MV-4-11 (cell line): ENCODE measurements at regions not wholly inside any gene's neighbourhood (a gene's known extent, or its start where the extent isn't known, plus 50 kb on each side); places are given as distances from the start of the nearest gene placed in this dataset.
"Not testable (repeated sequence)": the region's sequence is repeated elsewhere in the genome, so short reads cannot be mapped to it uniquely, and the experiment has no call there.

Source experiments
- DNase-seq: peaks from one replicate; lab custom pipeline; 2025; lab: John Stamatoyannopoulos, UW

DNA sequence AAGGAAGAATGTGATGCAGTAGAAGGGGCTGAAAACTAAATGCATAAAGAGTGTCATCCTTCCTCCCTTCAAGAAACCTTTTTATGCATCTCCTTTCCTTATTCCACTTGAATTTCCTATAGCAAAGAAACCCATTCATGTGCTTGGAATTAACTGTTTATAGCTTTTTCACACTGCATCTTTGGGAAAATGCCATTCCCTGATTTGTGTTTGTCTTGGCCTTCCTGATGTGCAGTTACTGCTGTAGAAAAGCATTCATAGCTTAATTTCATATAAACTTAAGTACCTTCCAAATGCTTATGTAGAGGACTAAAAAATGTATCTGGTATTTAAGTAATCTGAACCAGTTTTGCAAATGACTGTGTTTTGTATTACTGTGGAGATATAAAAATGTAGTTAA is 61.8 kb downstream of the SDR9C7 start:
- no peak for DNase-seq

DNA sequence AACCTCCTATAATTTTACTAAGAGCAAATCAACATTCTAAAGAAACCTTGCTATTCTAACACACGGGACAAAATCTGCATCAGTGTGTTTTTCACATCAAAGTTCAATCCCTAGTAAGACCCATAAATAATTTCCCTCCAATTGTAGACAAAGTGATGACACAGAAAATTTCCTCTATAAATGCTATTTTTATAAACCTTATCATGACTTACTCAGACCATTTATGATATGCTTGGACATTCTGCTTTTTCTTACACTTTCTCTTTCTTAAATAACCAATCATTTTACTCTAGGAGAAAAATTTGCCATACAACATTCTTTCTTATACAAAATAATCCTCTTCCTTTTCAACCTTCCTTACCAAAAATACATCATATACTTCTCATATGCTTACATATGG is 67.0 kb downstream of the SDR9C7 start:
- no peak for DNase-seq

DNA sequence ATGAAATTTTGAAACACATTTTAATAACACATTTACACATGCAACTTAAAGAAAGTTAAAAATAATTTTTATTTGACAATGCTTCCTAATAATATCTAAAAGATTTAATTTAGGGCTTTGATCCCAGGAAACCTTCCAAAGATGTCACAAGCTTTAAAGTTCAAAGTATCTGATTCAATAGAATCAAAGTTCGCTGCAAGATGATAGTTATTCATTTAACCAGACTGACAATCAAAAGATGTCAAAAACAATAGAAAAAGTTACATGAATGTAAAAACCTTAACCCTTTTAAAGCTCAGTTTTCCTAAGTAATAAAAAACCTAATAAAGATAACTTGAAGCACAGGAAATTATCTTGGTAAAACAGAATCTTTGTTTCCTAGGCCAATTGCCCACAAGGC is 67.7 kb downstream of the SDR9C7 start:
- no peak for DNase-seq

DNA sequence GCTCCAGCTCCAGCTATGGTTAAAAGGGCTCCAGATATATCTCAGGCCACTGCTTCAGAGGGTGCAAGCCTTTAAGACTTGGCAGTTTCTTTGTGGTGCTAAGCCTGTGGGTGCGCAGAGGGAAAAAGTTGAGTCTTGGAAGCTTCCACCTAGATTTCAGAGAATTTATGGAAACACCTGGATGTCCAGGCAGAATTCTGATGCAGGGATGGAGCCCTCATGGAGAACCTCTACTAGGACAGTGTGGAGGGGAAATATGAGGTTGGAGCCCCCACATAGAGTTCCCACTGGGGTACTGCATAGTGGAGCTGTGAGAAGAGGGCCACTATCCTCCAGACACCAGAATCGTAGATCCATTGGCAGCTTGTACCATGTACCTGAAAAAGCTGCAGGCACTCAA is 69.9 kb downstream of the SDR9C7 start:
- no peak for DNase-seq

DNA sequence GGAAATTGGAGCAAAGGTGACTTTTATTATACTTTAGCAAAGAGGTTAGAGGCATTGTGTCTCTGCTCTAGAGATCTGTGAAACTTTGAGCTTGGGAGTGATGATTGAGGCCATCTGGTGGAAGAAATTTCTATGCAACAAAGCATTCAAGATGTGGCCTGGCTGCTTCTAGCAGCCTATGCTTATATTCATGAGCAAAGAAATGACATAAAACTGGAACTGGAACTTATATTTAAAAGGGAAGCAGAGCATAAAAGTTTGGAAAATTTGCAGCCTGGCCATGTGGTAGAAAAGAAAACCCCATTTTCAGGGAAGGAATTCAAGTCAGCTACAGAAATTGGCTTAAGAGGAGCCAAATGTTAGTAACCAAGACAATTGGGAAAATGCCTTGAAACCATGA is 70.4 kb downstream of the SDR9C7 start:
- DNase-seq, result no peak

DNA sequence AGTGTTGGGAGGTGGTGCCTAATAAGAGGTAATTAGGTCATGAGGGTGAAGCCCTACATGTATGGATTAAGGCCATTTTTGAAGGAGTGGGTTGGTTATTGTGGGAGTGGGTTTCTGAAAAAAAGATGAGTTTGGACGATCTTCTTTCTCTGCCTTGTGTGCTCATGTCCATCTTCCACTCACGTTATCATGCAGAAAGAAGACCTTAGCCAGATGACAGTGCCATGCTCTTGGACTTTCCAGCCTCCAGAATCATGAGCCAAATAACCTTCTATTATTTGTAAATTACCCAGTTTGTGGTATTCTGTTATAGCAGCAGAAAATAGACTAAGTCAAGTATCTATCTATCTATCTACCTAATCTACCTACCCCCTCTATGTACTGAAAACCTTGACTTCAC is 71.9 kb downstream of the SDR9C7 start:
- no peak for DNase-seq

DNA sequence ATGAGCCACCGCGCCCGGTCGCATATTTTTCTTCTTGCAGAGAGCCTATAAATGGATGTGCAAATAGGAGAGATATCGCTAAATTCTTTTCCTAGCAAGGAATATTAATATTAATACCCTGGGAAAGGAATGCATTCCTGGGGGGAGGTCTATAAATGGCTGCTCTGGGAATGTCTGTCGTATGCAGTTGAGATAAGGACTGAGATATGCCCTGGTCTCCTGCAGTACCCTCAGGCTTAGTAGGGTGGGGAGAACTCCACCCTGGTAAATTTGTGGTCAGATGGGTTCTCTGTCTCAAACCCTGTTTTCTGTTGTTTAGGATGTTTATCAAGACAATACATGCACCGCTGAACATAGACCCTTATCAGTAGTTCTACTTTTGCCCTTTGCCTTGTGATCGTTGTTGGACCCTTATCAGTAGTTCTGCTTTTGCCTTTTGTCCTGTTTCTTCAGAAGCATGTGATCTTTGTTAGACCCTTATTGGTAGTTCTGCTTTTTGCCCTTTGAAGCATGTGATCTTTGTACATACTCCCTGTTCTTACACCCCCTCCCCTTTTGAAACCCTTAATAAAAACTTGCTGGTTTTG is 80.7 kb downstream of the SDR9C7 start:
- DNase-seq, result not testable (repeated sequence)

DNA sequence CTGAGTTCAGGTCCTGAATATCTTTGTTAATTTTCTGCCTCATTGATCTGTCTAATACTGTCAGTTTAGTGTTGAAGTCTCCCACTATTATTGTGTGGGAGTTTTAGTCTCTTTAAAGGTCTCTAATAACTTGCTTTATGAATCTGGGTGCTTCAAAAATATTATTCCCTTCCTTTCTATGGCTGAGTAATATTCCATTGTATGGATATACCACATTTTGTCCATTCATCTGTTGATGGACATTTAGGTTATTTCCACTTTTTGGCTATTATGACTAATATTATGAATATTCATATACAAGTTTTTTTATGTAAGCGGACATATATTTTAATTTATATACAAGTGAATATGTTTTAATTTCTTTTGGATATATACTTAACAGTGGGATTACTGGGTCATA is 82.7 kb downstream of the SDR9C7 start:
- DNase-seq, result no peak

DNA sequence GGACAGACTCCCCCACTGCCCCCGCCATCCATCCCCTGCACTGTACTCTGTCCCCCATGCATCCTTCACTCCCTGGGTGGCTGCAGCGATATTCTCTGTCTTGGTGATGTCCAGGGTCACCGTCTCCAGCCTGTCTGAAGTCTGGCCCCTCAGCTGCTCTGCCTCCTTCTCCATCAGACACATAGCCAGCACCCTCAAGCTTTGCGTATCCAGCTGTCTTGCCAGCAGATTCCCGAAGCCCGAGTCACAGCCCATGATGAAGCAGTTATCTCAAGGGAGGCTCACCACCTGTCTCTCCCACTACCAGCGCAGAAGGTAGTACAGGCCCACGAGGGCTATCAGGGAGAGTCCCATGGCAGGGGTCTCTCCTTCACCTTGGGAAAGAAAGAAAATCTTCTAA is 77.8 kb downstream of the HSD17B6 start:
- DNase-seq, result no peak

DNA sequence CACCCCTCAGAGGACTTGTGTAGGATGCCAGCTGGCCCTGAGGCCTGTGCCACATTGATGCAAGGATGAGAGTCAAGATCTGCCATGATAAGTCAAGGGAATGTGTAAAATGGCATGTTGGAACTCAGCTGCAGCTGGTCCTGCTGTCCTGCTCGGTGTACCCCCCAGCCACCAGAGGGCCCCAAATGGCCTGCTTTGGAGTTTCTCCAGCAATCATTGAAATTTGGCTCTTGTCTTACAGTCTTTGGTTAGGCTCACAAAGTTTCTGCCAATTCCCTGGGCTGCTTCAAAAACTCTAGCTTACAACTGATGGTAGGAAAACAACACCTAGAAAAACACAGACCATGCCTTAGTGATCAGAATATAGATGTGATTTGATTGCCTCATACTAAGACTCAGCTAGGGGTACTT is 76.8 kb downstream of the HSD17B6 start:
- peak; percentile 53 for DNase-seq

DNA sequence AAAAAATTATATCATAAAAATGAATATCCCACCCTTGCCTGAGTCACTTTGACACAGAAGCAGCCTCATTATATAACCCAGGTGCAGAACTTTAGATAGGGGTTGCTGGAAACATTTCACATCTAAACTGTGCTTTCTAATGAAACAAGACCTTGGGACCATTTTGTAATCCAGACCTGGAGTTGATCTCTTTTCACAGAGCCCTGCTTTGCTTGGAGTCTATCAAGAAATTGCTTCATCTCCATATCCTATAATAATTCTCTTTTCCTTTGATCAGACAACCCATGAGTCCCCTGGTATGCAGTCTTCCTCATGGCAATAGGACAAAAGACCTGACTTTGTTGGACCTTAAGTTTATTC is 76.3 kb downstream of the HSD17B6 start:
- no peak for DNase-seq

DNA sequence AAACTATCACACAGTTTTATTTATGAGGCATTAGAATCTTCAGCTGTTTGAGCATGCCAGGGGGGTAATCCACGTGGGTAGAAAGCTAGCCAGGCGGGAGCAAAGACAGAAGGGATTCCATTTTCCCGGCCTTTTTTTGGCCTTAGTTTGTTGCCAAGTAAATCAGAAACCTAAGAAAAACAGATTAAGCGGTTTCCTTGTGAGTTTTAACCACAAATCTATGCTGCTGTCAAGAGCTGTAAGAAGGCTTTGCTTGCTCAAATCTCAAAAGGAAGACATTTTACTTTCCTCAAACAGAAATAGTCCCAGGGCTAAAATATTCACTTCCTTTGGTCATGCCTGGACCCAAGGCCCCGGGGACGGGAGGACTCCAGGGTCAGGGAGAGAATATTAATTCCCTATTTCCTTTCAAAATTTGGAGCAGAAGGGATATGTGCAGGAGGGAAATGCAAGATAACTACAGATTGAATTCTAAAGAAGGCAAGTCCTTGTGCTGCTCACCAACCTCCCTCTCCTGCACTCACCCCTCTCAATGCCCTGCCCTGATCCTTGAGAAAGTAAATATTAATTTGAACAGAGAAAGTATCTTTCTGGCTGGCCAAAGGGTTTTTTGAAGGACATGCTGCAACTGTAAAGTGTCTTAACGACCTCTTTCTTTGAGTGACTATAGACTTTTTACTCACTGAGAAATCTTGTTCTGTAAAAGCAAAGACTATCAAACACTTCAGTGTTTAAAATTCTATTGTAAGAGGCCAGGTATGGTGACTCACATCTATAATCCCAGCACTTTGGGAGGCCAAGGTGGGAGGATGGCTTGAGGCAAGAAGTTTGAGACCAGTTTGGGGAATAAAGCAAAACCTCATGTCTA is 75.7 kb downstream of the HSD17B6 start:
- no peak for DNase-seq
